ENCODE measurements at regions not wholly inside any gene's neighbourhood (a gene's known extent, or its start where the extent isn't known, plus 50 kb on each side); places are given as distances from the start of the nearest gene placed in this dataset.
"Not testable (repeated sequence)": the region's sequence is repeated elsewhere in the genome, so short reads cannot be mapped to it uniquely, and the experiment has no call there.

GRCh38 chr1:109846162-109846561 is 64.5 kb upstream of the CSF1 start:
- no peak for DNase-seq (ENCODE audit: extremely low read depth, low read depth)

GRCh38 chr1:109845658-109846057 is 65.0 kb upstream of the CSF1 start:
- DNase-seq (ENCODE audit: extremely low read depth, low read depth): no peak
- no peak for TF ChIP-seq CTCF (IDR thresholded peaks at IDR 0.05; ENCODE audit: low read depth, low read length, missing control alignments)
- no peak overlapping the region for H3K4me3 ChIP-seq (replicated peaks; ENCODE audit: low read depth, low read length)

More at GRCh38 chr1:109846162-109846561, 64.5 kb upstream of the CSF1 start:
- TF ChIP-seq CTCF (IDR thresholded peaks at IDR 0.05; ENCODE audit: low read depth, low read length, missing control alignments): no peak
- H3K4me3 ChIP-seq (replicated peaks; ENCODE audit: low read depth, low read length): no peak overlapping the region

- TF ChIP-seq CTCF (IDR thresholded peaks at IDR 0.05; ENCODE audit: low read depth, low read length, missing control alignments): no peak
- no peak for DNase-seq (ENCODE audit: extremely low read depth, low read depth)
- H3K4me3 ChIP-seq (replicated peaks; ENCODE audit: low read depth, low read length): no peak overlapping the region
These were observed 66.0 kb upstream of the CSF1 start for GRCh38 chr1:109844609-109845008.

- no peak for DNase-seq (ENCODE audit: extremely low read depth, low read depth)
- no peak for TF ChIP-seq CTCF (IDR thresholded peaks at IDR 0.05; ENCODE audit: low read depth, low read length, missing control alignments)
- H3K4me3 ChIP-seq (replicated peaks; ENCODE audit: low read depth, low read length): no peak overlapping the region
These were observed 70.5 kb upstream of the CSF1 start for GRCh38 chr1:109840011-109840629.

- not testable (repeated sequence) for H3K4me3 ChIP-seq (replicated peaks; ENCODE audit: low read depth, low read length); DNase-seq (ENCODE audit: extremely low read depth, low read depth)
These were observed 71.4 kb upstream of the CSF1 start for GRCh38 chr1:109839276-109839675.

- peak; percentile 25 for DNase-seq (ENCODE audit: extremely low read depth, low read depth)
- TF ChIP-seq CTCF (IDR thresholded peaks at IDR 0.05; ENCODE audit: low read depth, low read length, missing control alignments): no peak
- H3K4me3 ChIP-seq (replicated peaks; ENCODE audit: low read depth, low read length): no peak overlapping the region
These were observed 71.8 kb upstream of the CSF1 start for GRCh38 chr1:109838838-109839240.

- no peak for DNase-seq (ENCODE audit: extremely low read depth, low read depth)
- no peak overlapping the region for H3K4me3 ChIP-seq (replicated peaks; ENCODE audit: low read depth, low read length)
- TF ChIP-seq CTCF (IDR thresholded peaks at IDR 0.05; ENCODE audit: low read depth, low read length, missing control alignments): no peak
These were observed 72.6 kb upstream of the CSF1 start for GRCh38 chr1:109837852-109838570.

GRCh38 chr1:109835645-109836044 is 71.9 kb upstream of the EPS8L3 start:
- H3K4me3 ChIP-seq (replicated peaks; ENCODE audit: low read depth, low read length); DNase-seq (ENCODE audit: extremely low read depth, low read depth): not testable (repeated sequence)
